Skin epidermis (tissue), 12 donors: ENCODE measurements at regions not wholly inside any gene's neighbourhood (a gene's known extent, or its start where the extent isn't known, plus 50 kb on each side); places are given as distances from the start of the nearest gene placed in this dataset.

Experiments used
- H3K27ac ChIP-seq, 21 experiments: fragments of 200-600 bp; sonication (generic) in 11 of 21; one replicate each; pipeline ENCODE4 v1.5.0; 2020; ENCODE audit warnings: mild to moderate bottlenecking in 3 of 21, inconsistent platforms in 2 of 21, moderate library complexity in 2 of 21
- H3K4me3 ChIP-seq, 7 experiments: fragments of 200-600 bp; sonication (generic) in 2 of 7; one replicate each; pipeline ENCODE4 v1.5.0; 2020; ENCODE audit warnings: inconsistent platforms in 2 of 7, mild to moderate bottlenecking in 2 of 7, moderate library complexity in 1 of 7

DNA sequence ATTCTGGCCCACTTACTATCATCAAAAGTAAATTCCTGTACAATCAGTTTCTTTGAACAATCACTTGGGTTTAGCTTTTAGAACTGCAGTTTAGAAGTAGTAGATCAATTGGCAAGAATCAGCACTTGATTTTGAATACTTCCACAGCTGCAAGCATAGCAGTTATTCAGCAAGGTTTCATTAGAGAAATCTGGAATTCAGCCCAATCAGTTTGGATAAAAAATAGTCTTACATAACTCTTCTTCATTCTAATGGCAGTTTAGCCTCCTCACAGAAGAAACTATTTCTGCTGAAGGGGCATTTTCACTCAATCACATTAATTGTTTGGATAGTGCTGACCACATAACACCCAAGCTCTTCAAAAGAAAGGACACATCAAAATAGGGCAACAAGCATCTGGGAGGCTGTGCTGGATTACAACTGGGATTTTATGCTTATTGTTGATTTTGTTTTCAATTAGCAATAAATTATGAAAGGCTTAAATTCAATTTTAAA is 336.2 kb upstream of the PDE4D start:
- Histone ChIP-seq H3K27ac (no peak overlapping the region), H3K4me3 (no peak overlapping the region)

DNA sequence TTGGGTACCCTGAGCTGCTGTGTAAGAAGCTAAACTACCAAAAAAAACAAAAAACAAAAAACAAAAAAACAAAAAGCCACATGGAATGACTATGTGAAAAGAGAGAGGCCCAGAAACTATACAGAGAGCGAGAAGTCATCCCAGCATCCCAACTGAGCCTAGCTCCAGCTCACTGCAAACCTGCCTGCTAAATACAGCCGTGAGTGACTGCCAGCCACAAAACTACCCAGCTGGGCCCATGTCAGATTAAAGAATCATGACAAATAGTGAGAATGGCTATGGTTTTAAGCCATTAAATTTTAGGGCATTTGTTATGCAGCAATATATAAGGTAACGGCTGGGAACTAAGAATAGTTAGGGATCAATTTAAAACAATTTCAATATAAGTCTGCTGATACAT is 335.1 kb upstream of the PDE4D start:
- Histone ChIP-seq H3K27ac (no peak overlapping the region), H3K4me3 (no peak overlapping the region)

DNA sequence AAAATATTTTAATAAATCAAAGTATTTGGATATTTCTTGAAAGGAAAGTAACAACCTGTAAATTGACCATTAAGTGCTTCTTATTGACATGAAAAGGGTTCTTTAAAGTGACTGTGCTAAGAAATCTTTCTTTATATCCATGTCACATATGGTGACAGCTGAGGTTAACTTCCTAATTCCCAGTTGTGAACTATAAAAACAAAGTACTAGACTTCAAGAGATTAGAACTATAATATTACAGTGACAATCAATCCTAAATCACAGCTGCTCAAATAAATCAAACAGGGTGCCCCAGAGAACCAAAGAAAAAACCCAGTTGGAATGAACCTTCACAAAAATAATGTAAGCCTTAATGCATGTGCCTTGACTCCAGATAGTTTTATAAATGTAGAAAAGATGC is 332.6 kb upstream of the PDE4D start:
- Histone ChIP-seq H3K27ac (no peak overlapping the region), H3K4me3 (no peak overlapping the region)

DNA sequence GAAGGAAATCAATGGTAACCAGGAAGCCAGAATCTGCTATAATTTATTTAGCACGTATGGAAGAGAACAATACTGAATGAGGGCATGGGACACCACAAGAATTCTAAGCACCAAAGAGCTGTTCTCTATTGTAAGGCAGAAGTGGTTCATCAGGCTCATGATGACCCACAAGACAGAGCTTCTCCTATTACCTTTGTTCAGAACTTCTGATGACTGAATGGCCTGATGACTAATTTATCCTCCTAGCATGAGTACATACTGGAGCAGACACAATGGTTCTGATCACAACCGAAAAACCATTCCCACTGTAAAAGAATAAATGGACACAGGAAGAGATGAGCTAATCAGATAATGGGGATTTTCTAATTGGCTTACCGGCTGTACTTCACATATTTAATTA is 329.8 kb upstream of the PDE4D start:
- H3K27ac ChIP-seq, result no peak overlapping the region
- no peak overlapping the region for H3K4me3 ChIP-seq

DNA sequence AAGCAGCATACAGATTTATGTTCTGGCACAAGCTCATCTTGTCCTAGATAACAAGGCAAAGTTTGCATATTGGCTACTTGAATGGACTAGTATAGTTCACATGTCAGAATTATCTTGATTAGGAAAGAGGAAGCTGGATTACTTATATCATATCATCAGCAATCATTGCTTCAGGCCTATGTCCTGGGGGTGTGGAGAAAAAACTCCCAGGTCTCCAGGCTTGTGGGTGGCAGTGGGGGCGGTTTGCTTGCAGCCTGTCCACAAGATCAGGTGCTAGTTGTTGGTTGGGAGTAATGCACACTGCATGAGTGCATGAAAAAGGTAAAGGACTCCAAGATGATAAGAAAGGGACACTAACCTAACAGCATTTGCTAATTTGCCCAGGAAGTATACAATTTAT is 326.4 kb upstream of the PDE4D start:
- Histone ChIP-seq H3K4me3 (no peak overlapping the region), H3K27ac (no peak overlapping the region)

DNA sequence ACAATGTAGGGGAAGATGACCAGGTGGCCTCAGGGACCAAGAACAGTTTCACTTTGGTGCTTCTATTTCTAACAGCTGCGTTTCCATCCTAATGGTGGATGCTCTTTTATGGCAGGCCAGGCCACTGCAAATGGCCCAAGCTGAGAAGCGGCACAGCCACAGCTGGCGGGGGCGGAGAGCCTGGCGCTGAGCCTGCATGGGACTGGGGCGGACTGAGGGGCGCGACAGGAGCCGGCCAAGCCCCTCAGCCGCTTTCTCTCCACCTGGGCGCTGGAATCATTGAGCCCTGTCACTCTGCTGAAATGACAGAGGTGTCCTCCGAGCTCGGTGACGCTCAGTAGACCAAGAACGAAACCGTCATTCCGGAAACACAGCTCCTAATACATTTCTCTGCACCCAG is 317.3 kb upstream of the PDE4D start:
- Histone ChIP-seq H3K4me3 (no peak overlapping the region), H3K27ac (no peak overlapping the region)

DNA sequence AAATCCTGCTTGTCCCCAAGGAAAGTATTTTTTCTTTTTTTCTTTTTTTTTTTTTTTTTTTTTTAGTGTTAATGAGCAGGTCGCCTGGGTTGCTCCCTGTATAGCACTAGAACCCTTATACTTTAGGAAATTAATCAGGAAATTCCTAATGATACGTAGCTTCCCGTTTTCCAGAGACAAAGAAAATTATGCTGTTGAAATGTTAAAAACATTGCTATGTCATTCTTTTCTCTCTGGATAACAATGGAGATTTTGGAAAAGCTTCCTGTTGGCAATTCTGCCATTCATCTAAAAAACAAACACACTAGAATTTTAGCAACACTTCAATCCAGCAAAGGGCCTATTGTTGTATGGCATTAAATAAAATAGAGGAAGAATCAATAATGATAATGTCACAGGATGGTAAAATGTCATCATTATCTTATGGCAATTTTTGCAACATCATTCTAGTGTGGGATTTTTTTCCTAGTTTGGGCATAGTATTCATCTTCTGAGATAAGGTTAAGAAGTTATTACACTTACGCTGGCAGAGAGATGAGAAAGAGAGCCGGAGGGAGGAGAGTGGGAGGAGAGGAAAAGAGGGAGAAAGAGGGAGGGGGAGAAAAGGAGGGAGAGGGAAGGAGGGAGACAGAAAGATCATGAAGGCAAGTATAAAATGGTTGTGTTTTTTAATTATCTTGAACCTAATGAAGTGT is 315.8 kb upstream of the PDE4D start:
- H3K4me3 ChIP-seq, result no peak overlapping the region
- no peak overlapping the region for H3K27ac ChIP-seq

DNA sequence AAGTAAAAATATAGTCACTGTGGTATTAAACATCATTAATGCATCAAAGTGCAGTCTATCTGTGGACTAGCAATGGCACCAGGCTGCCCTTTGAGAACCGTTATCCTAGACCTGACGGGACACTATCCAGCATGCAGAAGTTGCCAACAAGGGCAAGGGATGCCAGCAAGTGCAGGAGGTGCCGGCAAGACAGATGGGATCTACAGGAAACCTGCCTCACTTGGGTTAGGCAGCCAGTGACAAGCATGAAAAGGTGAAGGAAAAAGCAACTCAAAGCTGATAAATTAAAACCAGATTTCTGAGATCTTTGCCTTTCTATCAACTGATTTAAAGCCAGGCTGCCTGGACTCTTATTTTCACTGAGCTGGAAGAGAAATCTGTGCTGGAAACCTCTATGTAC is 315.2 kb upstream of the PDE4D start:
- Histone ChIP-seq H3K27ac (no peak overlapping the region), H3K4me3 (no peak overlapping the region)

DNA sequence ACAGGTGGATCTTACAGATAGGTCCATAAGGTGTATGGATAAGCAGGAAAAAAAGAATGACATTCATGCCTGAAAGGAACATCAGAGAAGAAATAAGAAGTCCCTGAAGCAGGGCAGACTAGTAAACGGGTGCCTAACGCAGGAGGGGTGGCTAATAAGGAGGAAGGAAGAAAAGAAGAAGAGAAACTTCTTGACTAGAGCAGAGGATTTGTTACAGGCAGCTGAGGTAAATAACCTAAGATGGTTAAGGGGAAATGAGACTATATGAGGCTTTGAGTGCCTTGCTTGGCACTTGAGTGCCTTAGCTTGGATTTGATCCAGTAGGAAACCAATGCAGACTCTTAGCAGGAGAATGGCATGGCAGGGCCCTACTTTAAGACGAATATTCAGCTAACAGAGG is 313.5 kb upstream of the PDE4D start:
- H3K27ac ChIP-seq, result no peak overlapping the region

DNA sequence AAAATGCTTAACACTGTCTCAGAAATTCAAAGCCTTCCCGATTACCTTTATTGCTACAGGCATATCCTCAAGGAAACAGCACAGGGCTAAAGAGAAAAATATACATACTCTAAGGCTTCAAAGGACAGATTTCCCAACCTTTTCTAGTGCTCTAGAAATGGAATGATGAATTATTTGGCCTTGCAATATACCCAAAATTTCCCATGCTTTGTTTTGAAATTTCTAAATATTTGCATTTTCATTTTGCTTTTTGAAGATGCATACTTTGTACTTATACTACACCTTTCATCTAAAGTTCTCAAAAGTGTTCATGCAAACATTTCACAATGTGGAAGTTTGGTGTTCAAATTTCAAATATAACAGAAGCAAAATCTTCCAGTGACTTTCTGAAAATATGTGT is 312.7 kb upstream of the PDE4D start:
- no peak overlapping the region for H3K4me3 ChIP-seq

More for the DNA sequence above, 313.5 kb upstream of the PDE4D start:
- no peak overlapping the region for H3K4me3 ChIP-seq

DNA sequence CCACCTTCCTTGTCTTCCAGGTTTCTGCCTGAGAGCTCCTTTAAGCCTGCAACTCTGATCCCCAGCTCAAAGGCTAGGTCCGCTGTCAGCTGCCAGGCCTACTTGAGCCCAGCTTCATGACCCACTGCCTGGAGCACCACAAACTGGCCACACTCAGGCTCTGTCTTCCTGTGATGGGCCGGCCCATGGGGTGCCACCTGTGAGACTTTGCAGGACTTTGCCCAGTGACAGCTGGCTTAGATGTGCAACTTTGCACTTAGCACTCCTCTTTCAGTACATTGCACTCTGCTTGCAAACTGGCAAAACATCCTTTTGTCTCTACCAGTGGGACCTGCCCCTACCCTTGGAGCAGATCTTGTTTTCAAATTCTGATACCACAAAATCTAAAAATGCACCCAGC is 311.5 kb upstream of the PDE4D start:
- Histone ChIP-seq H3K27ac (no peak overlapping the region), H3K4me3 (no peak overlapping the region)

More for the DNA sequence above, 312.7 kb upstream of the PDE4D start:
- H3K27ac ChIP-seq, result no peak overlapping the region

DNA sequence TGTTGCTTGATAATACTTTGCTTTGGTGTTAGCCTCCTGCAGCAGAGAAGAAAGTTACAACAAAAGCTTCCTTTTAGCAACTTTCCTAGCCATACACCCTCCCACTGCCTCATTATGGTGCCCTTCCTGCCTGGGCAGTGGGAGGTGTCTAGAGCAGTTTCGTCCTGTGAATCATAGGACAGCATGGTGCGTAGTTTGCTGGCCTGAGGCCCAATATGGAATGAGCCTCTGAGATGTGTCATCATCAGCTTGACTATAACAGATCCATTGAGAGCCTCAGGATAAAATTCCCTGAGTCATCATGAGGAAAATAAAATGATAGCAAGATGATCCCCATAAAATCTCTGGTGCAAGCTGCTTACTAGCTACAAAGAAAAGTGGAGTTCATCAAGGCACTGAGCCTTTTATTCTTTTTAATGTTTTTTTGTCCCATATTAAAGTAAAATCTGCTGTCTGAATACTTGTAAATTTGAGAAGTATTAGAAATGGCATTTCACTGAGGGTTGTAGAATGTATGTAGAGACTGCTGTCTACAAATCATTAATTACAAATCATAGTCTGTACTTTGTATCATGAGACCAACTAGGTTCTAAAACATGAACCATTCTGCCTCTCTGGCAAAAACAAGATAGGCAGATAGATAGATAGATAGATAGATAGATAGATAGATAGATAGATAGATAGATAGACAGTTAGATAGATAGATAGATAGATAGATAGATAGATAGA is 303.0 kb upstream of the PDE4D start:
- Histone ChIP-seq H3K27ac (no peak overlapping the region), H3K4me3 (no peak overlapping the region)

DNA sequence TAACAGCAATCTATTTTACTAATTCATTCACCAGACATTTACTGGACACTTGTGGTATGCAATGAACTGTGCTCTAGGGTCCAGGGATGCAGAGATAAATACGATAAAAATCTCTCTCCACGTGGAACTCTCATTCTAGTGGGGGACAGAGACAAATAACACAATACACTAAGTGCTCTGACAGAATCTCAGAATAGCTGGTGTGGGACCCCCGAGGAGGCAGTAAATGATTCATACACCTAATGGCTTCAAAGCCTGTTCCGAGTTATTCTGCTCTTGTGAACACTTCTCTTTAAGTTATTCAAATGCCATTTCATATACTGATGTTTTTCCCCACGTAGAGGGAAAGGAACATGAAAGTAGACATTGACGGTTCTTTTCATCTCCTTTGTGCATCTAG is 302.0 kb upstream of the PDE4D start:
- Histone ChIP-seq H3K4me3 (no peak overlapping the region), H3K27ac (no peak overlapping the region)

DNA sequence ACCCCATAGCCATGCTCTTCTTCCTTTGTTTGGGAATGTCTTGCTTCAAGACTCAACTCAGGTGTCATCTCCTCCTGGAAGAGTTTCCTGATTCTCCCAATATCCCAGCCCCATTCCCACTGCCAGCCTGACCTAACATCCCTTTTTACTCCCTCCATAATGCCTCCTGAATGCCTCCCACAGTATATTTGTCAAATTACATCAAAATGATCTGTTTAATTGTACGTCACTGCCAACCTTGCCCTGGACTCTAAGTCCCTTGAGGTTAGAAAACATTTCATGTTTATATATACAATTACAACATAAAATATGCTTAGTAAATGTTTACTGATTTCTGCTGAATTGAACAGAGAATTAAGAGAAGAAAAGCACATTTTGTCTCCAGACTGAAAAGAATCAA is 301.6 kb upstream of the PDE4D start:
- H3K4me3 ChIP-seq, result no peak overlapping the region
- H3K27ac ChIP-seq, result no peak overlapping the region

DNA sequence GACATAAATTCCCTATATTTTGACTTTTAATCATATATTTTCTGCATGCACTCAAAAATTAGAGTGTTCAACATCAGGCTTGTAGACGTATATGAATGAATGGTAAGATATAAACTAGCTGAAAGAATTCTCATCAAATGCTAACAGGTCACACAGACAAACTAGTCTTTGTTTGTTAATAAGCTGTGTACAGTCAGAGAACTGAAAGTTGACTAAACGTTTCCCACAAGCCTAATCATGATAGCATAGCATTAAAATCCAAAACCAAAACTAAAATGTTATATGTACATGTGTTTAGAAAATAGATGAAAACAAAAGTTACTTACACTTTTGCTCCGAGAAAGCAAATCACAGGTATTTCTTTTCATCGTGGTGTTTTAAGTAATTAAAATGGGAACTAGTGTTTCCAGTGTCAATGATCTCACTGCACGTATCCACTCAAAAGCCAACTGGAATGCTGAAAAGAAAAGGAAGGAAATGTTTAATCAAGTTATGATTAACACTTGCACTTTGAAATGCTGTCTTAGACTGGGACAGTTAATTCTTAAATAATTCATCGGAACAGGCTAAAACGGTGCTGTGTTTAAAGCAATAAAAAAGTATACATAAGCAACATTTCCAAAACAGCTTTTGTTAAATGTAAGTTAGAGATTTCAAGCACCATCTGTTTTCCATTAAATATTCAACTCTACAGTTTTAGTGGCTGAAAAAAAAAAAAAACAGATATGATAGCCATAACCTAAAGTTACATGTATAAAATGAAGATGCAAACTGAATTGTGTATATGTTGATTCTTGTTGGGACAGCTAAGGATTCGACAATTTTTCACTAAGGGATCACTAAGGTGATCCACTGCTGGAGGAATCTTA is 291.9 kb upstream of the PDE4D start:
- H3K4me3 ChIP-seq, result no peak overlapping the region
- H3K27ac ChIP-seq, result no peak overlapping the region

DNA sequence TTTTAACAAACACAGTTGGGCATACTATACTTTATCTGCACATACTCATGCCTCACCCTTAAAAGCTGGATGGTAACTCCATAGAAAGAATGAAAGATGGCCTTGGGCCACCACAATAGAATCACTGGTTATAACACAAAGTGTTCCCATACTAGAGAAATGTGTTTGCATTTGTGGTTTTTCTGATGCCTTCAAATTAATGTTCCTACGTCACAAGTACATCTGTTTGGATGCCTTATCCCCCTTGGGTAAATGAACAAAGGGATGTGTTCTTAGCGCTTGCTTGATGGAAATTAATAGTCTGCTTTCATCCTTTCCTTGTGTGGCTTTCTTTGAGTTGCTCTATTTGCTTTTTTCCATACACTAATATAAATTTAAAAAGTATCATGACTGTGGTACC is 291.1 kb upstream of the PDE4D start:
- Histone ChIP-seq H3K4me3 (no peak overlapping the region), H3K27ac (no peak overlapping the region)

DNA sequence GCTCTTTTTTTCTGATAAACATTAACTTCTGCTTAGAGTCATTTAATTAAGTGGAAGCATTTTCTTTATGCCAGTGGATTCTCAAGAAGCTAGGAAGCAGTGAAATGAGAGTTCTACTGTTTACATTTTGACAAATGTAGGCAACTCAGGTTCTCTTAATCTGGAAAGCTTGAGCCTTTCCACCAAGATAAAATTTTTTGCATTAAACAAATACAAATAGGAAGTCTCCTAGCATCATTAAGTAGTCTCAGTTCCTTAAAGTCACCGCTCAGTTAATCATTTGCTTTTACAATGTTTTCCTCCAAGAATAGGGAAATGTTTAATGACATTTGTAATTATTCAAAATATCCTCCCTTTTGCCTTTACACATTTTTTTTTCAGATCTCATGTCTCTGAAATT is 290.4 kb upstream of the PDE4D start:
- no peak overlapping the region for H3K27ac ChIP-seq
- no peak overlapping the region for H3K4me3 ChIP-seq

DNA sequence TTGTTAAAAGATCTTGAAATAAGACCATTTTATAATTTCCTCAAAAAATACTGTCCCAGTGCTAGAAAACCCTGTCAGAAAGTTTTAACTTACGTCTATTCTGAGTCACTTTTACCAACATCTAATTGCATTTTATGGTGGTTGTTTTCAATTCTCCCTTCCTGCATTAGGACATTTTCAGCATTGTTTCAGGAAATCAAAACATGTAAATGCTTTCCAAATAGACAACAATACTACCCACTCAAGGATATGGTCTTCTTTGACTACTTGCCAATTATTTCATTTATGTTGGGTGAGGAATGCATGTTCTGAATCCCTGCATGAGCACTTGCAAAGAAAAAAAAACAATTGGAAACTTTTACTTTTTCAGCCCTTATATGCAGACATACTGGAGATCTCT is 284.6 kb upstream of the PDE4D start:
- no peak overlapping the region for H3K27ac ChIP-seq
- no peak overlapping the region for H3K4me3 ChIP-seq

DNA sequence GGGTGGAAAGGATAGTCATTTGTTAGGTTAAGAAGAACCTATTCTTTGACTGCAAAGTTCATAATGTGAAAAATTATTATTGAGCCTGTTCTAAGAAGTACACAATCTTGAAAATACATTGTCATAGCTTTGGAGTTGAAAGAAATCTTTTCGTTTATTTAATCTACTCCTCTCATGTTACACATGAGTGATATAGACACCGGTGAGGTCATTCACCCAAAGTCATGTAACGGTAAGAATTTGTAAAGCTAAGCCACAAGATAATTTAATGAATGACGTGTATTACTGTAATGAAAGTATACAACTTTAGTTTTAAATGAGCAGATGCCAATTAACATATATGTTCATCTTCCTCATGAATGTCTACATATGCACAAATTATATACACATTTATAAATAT is 284.1 kb upstream of the PDE4D start:
- Histone ChIP-seq H3K27ac (no peak overlapping the region), H3K4me3 (no peak overlapping the region)

DNA sequence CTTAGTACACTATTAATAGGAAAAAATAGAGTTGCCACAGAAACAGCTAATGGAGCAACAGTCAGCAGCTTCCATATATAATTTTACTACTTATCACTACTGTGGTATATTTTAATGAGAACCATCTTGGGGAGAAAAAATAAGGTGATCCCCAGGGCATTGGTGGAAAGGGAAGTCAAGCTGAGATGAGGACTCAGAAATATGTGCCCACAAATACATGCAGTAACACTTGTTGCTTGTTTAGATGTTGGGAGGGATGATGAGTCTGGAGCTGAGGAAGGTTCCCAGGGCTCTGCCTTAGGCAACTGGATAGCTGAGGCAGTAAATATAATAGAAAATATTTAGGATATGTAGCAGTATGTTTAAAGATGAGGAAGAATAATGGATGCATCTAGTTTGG is 280.1 kb upstream of the PDE4D start:
- H3K27ac ChIP-seq, result no peak overlapping the region
- H3K4me3 ChIP-seq, result no peak overlapping the region

DNA sequence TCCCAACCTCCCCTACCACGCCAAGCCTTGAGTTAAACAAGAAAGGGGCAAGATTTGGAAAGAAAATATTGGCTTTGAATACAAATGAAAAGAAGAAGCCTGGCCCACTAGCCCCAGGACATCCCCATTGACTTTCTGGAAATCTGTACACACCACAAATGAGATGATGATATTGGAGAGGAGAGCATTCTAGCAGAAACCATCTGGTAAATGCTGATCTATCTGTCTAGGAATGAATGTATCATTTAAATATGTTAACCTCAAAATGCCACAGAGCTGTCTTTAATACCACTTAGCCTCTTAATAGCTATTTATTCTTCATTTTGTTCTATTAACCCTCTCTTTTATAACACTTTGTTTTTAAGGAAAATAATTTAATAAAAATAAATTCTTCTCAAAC is 270.2 kb upstream of the PDE4D start:
- Histone ChIP-seq H3K27ac (no peak overlapping the region), H3K4me3 (no peak overlapping the region)
